ENCODE measurements at regions not wholly inside any gene's neighbourhood (a gene's known extent, or its start where the extent isn't known, plus 50 kb on each side); places are given as distances from the start of the nearest gene placed in this dataset.
"Not testable (repeated sequence)": the region's sequence is repeated elsewhere in the genome, so short reads cannot be mapped to it uniquely, and the experiment has no call there.

DNA sequence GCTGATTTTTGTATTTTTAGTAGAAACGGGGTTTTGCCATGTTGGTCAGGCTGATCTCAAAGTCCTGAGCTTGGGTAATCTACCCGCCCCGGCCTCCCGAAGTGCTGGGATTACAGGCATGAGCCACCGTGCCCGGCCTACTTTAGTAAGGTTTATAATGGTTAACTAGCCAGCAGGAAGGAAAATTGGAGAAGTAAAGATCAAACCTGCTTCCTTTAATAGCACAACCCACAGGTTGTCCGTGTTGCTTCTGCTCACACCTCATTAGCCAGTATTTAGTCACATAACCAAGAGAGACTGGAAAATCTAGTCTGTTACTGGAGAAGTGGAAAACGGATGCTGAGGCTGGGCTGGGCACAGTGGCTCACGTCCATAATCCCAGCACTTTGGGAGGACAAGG lies 51.9 kb upstream of the TBL1XR1 start:
- ATAC-seq (replicated peaks) (no peak), DNase-seq (no peak)
- Mint-ChIP-seq H3K4me1 (ENCODE audit: low read depth in 2 of 2) (peaks cover 0 to 1% of the 10 kb centered on the region in 2 donors), H3K9me3 (peaks cover 0 to 2% of the 10 kb centered on the region in 2 donors), H3K36me3 (ENCODE audit: insufficient read depth) (no peaks in the 10 kb centered on the region), H3K4me3 (no peak overlapping the region), H3K27ac (peak overlapping the region in 1 of 2 donors; percentile 15), H3K27me3 (no peaks in the 10 kb centered on the region)

DNA sequence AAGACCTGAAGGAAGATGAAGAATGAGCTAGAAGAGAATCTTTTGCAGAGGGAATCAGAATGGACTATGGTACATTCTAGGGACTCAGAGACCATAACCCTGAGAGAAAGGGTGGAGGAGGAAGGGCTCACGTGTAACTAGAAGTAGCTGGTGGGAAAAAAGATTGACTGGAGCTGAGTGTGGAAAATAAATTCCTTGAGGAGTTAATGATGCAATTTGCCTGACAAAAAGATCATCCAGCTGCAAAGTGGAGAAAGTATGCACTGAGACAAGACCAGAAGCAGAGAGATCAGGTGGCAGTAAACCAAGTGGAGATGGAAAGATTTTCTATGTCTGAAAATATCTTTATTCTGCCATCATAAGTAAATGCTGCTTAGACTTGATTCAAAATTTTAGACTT lies 52.9 kb upstream of the TBL1XR1 start:
- Mint-ChIP-seq H3K9me3 (peaks cover 0 to 2% of the 10 kb centered on the region in 2 donors), H3K27ac (no peak overlapping the region), H3K4me1 (ENCODE audit: low read depth in 2 of 2) (peaks cover 0 to 1% of the 10 kb centered on the region in 2 donors), H3K27me3 (no peaks in the 10 kb centered on the region), H3K4me3 (no peak overlapping the region), H3K36me3 (ENCODE audit: insufficient read depth) (no peaks in the 10 kb centered on the region)
- DNase-seq = no peak
- ATAC-seq (replicated peaks) = no peak

DNA sequence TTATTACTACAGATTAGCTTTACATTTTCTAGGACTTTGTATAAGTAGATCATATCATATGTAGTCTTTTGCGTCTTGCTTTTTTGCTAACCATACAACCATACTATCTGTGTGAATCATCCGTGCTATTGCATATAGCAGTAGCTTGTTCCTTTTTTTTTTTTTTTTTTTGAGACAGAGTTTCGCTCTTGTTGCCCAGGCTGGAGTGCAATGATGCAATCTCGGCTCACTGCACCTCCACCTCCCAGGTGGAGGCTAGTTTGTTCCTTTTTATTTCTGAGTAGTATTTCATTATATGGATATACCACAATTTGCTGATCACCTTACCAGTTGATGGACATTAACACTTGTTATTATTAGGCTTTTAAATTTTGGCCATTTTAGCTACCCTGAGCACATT lies 54.5 kb upstream of the TBL1XR1 start:
- Mint-ChIP-seq H3K27ac (no peak overlapping the region), H3K4me1 (ENCODE audit: low read depth in 2 of 2) (peaks cover 0 to 1% of the 10 kb centered on the region in 2 donors)
- no peak for ATAC-seq (replicated peaks)

DNA sequence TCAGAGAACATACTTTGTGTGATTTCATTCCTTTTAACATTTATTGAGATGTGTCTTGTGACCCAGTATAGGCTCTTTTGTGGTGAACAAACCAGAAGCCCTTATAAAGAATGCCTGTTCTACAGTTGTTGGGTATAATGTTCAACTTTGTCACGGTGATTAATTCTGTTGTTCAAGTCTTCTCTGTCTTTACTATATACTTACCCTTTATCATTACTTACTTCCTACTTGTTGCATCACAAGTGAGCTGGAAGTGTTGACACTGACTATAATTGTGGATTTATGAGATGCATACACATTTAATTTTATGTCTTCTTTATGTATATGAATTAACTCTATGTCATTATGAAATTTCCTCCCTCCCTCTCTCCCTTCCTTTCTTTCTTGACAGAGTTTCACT lies 59.7 kb upstream of the TBL1XR1 start:
- Mint-ChIP-seq H3K4me3 (no peak overlapping the region), H3K27me3 (no peaks in the 10 kb centered on the region), H3K4me1 (ENCODE audit: low read depth in 2 of 2) (no peaks in the 10 kb centered on the region), H3K27ac (no peak overlapping the region), H3K36me3 (ENCODE audit: insufficient read depth) (no peaks in the 10 kb centered on the region), H3K9me3 (no peaks in the 10 kb centered on the region)
- no peak for ATAC-seq (replicated peaks)
- DNase-seq = no peak

More for the DNA sequence above, 54.5 kb upstream of the TBL1XR1 start:
- Mint-ChIP-seq H3K4me3 (no peak overlapping the region), H3K9me3 (peaks cover 0 to 2% of the 10 kb centered on the region in 2 donors), H3K27me3 (no peaks in the 10 kb centered on the region), H3K36me3 (ENCODE audit: insufficient read depth) (no peaks in the 10 kb centered on the region)
- DNase-seq = no peak

- no peaks in the 10 kb centered on the region for H3K4me1 Mint-ChIP-seq (ENCODE audit: low read depth in 2 of 2)
- H3K27me3 Mint-ChIP-seq = no peaks in the 10 kb centered on the region
- H3K27ac Mint-ChIP-seq = no peak overlapping the region
- H3K4me3 Mint-ChIP-seq = no peak overlapping the region
- no peaks in the 10 kb centered on the region for H3K9me3 Mint-ChIP-seq
- H3K36me3 Mint-ChIP-seq (ENCODE audit: insufficient read depth) = no peaks in the 10 kb centered on the region
- ATAC-seq (replicated peaks) = no peak
- no peak for DNase-seq
Measured at GRCh38 chr3:177257625-177258024, 60.3 kb upstream of the TBL1XR1 start.

- no peak for ATAC-seq (replicated peaks)
- no peak for DNase-seq
- no peak overlapping the region for H3K27ac Mint-ChIP-seq
Measured at GRCh38 chr3:177262396-177262795, 65.1 kb upstream of the TBL1XR1 start.

GRCh38 chr3:177263615-177264368 lies 66.5 kb upstream of the TBL1XR1 start:
- no peaks in the 10 kb centered on the region for H3K9me3 Mint-ChIP-seq
- DNase-seq (no peak), ATAC-seq (replicated peaks) (no peak)
- H3K27ac Mint-ChIP-seq = no peak overlapping the region
- no peaks in the 10 kb centered on the region for H3K36me3 Mint-ChIP-seq (ENCODE audit: insufficient read depth)
- no peaks in the 10 kb centered on the region for H3K4me1 Mint-ChIP-seq (ENCODE audit: low read depth in 2 of 2)
- no peak overlapping the region for H3K4me3 Mint-ChIP-seq
- no peaks in the 10 kb centered on the region for H3K27me3 Mint-ChIP-seq

More at GRCh38 chr3:177262396-177262795, 65.1 kb upstream of the TBL1XR1 start:
- Mint-ChIP-seq H3K27me3 (no peaks in the 10 kb centered on the region), H3K36me3 (ENCODE audit: insufficient read depth) (no peaks in the 10 kb centered on the region), H3K4me3 (no peak overlapping the region), H3K4me1 (ENCODE audit: low read depth in 2 of 2) (no peaks in the 10 kb centered on the region), H3K9me3 (no peaks in the 10 kb centered on the region)

DNA sequence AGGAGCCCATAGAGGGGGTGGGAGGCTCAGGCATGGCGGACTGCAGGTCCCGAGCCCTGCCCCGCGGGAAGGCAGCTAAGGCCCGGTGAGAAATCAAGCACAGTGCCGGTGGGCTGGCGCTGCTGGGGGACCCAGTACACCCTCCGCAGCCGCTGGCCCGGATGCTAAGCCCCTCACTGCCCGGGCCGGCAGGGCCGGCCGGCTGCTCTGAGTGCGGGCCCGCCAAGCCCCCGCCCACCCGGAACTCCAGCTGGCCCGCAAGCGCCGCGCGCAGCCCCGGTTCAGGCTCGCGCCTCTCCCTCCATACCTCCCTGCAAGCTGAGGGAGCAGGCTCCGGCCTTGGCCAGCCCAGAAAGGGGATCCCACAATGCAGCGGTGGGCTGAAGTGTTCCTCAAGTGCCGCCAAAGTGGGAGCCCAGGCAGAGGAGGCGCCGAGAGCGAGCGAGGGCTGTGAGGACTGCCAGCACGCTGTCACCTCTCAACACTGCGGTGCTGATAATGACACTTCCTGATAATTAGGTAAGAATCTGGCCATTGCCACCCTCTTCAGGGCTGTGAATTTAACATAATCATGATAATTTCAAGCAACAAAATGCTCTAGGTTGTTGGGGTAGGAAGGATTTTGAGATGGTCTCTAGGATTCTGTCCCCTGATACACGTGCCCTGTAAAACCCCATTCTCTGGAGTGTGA lies 74.7 kb upstream of the TBL1XR1 start:
- ATAC-seq (replicated peaks); H3K27me3 Mint-ChIP-seq; DNase-seq; H3K9me3 Mint-ChIP-seq; H3K4me1 Mint-ChIP-seq (ENCODE audit: low read depth in 2 of 2); H3K4me3 Mint-ChIP-seq; H3K36me3 Mint-ChIP-seq (ENCODE audit: insufficient read depth); H3K27ac Mint-ChIP-seq: not testable (repeated sequence)

DNA sequence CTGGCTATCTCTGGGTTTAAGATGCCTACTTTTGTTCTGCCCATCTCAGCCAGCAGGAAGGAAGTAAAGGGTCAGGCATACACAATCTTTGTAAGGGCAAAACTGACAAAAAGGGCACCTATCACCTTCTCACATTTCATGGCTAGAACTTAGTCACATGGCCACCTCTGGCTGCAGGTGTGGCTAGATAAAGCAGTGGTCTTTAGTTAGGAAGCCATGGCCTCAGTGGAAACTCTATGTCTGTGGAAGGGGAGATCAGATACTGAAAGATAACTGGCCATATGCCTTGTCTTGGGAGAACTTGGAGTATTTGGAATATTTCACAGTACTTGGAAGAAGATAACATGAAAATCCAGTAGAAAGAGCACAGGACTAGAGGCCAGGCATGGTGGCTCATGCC lies 80.7 kb upstream of the TBL1XR1 start:
- Mint-ChIP-seq H3K27me3 (no peaks in the 10 kb centered on the region), H3K27ac (no peak overlapping the region), H3K9me3 (no peaks in the 10 kb centered on the region), H3K4me3 (no peak overlapping the region), H3K36me3 (ENCODE audit: insufficient read depth) (no peaks in the 10 kb centered on the region), H3K4me1 (ENCODE audit: low read depth in 2 of 2) (peaks cover 9 to 21% of the 10 kb centered on the region in 2 donors)
- ATAC-seq (replicated peaks) (no peak), DNase-seq (no peak)

- no peaks in the 10 kb centered on the region for H3K36me3 Mint-ChIP-seq (ENCODE audit: insufficient read depth)
Measured at GRCh38 chr3:177279118-177279815, 82.0 kb upstream of the TBL1XR1 start.

DNA sequence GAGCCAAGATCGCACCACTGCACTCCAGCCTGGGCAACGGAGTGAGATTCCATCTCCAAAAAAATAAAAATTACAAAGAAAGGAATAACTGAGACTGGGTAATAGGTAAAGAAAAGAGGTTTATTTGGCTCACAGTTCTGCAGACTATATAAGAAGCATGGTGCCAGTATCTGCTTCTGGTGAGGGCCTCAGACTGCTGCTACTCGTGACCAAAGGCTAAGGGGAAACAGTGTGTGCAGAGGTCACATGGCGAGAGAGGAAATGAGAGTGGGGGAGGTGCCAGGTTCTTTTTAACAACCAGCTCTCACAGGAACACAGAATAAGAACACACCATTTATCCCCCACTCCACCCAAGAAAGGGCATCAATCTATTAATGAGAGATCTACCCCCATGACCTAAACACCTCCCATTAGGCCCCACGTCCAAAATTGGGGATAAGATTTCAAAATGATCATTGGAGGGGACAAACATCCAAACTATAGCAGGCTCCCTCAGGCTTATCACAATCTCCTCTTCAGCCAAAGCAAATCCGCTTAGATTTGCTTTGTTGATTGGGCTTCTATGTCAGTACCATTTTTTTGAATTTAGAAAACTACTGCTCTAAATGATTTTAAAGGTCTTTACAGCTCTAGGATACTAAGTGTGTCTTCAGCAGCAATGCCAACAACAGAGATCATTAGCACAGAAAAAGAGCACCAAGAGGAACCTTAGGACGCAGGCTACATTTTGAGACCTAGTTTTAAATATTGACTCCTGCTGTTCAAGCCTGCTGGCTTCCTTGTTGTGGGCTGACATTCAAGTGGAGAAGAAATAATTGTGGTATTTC lies 84.2 kb upstream of the TBL1XR1 start:
- peaks cover 12 to 21% of the 10 kb centered on the region in 2 donors for H3K4me1 Mint-ChIP-seq (ENCODE audit: low read depth in 2 of 2)
- DNase-seq (no peak), ATAC-seq (replicated peaks) (peak; percentile 44)
- no peak overlapping the region for H3K4me3 Mint-ChIP-seq
- peak overlapping the region; percentile 13 to 54 for H3K27ac Mint-ChIP-seq
- H3K9me3 Mint-ChIP-seq = no peaks in the 10 kb centered on the region
- no peaks in the 10 kb centered on the region for H3K27me3 Mint-ChIP-seq
- no peaks in the 10 kb centered on the region for H3K36me3 Mint-ChIP-seq (ENCODE audit: insufficient read depth)

More at GRCh38 chr3:177279118-177279815, 82.0 kb upstream of the TBL1XR1 start:
- Mint-ChIP-seq H3K27me3 (no peaks in the 10 kb centered on the region), H3K9me3 (no peaks in the 10 kb centered on the region), H3K4me3 (no peak overlapping the region), H3K27ac (no peak overlapping the region), H3K4me1 (ENCODE audit: low read depth in 2 of 2) (peaks cover 9 to 21% of the 10 kb centered on the region in 2 donors)
- no peak for DNase-seq
- ATAC-seq (replicated peaks) = no peak

- ATAC-seq (replicated peaks) = no peak
- no peak overlapping the region for H3K4me3 Mint-ChIP-seq
- peaks cover under 1% of the 10 kb centered on the region for H3K36me3 Mint-ChIP-seq (ENCODE audit: insufficient read depth)
- no peaks in the 10 kb centered on the region for H3K27me3 Mint-ChIP-seq
- H3K27ac Mint-ChIP-seq = peak overlapping the region; percentile 13 to 54
- no peaks in the 10 kb centered on the region for H3K9me3 Mint-ChIP-seq
- peaks cover 12 to 21% of the 10 kb centered on the region in 2 donors for H3K4me1 Mint-ChIP-seq (ENCODE audit: low read depth in 2 of 2)
- no peak for DNase-seq
Measured at GRCh38 chr3:177282119-177282655, 84.9 kb upstream of the TBL1XR1 start.

- Mint-ChIP-seq H3K4me3 (no peak overlapping the region), H3K4me1 (ENCODE audit: low read depth in 2 of 2) (peaks cover 12 to 21% of the 10 kb centered on the region in 2 donors)
Measured at GRCh38 chr3:177283983-177284382, 86.7 kb upstream of the TBL1XR1 start.

More at GRCh38 chr3:177283983-177284382, 86.7 kb upstream of the TBL1XR1 start:
- no peak for ATAC-seq (replicated peaks)
- no peak for DNase-seq
- peaks cover 6% of the 10 kb centered on the region for H3K36me3 Mint-ChIP-seq (ENCODE audit: insufficient read depth)
- no peaks in the 10 kb centered on the region for H3K9me3 Mint-ChIP-seq
- H3K27me3 Mint-ChIP-seq = no peaks in the 10 kb centered on the region
- H3K27ac Mint-ChIP-seq = no peak overlapping the region

Measured in effector memory CD8-positive, alpha-beta T cell (primary cell).